ENCODE measurements at regions not wholly inside any gene's neighbourhood (a gene's known extent, or its start where the extent isn't known, plus 50 kb on each side); places are given as distances from the start of the nearest gene placed in this dataset.

DNA sequence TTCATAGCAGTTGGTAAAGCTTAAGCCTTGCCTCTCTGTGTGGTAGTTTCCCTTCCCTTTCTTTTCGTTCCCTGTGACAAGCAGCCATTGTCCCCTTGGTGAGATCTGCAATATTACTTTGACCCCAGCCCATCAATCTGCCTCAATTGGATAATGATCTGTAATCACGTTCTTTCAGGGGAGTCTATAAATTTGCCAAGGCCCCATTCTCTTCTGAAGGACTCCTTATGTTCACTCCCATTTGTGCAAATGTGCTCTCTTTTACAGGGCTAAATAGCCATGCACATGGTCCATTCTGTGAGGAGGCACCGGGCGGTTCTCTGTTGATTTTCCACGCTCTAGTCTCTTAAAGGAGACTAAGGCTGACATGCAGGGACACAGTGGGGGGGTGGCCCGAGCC, 660.4 kb upstream of the SLC35B3 start:
- H3K79me2 ChIP-seq (ENCODE audit: insufficient read depth, low read length) = no peaks in the 10 kb centered on the region
- H3K27ac ChIP-seq (ENCODE audit: low read depth, low read length) = no peak overlapping the region
- no peak overlapping the region for H3K4me3 ChIP-seq (ENCODE audit: insufficient read depth, low read depth, low read length)
- no peaks in the 10 kb centered on the region for H3K27me3 ChIP-seq (ENCODE audit: insufficient read depth, low read length)
- Mint-ChIP-seq H3K9me3 (ENCODE audit: unreplicated experiment) (no peaks in the 10 kb centered on the region), H3K36me3 (ENCODE audit: low read depth, unreplicated experiment) (no peaks in the 10 kb centered on the region), H3K27me3 (ENCODE audit: low read depth, unreplicated experiment) (peaks cover 1% of the 10 kb centered on the region), H3K4me1 (ENCODE audit: low read depth, unreplicated experiment) (no peaks in the 10 kb centered on the region), H3K27ac (ENCODE audit: unreplicated experiment) (no peak overlapping the region), H3K4me3 (ENCODE audit: unreplicated experiment) (no peak overlapping the region)
- H3K4me1 ChIP-seq (ENCODE audit: insufficient read depth, low read length) = no peaks in the 10 kb centered on the region
- H3K9ac ChIP-seq (ENCODE audit: low read length) = no peak overlapping the region
- DNase-seq (ENCODE audit: low read depth) (no peak), FAIRE-seq (no peak)
- no peaks in the 10 kb centered on the region for H4K20me1 ChIP-seq (ENCODE audit: insufficient read depth, low read length)
- no peaks in the 10 kb centered on the region for H3K9me3 ChIP-seq (ENCODE audit: insufficient read depth, low read depth, low read length)
- no peak overlapping the region for H3K4me2 ChIP-seq (ENCODE audit: low read length)
- H2AFZ ChIP-seq (ENCODE audit: low read depth, low read length) = no peak overlapping the region
- no peaks in the 10 kb centered on the region for H3K36me3 ChIP-seq (ENCODE audit: insufficient read depth, low read length)
- no peak for TF ChIP-seq EZH2 (IDR thresholded peaks at IDR 0.05; ENCODE audit: insufficient read depth, low read length)
- TF ChIP-seq CTCF (IDR thresholded peaks at IDR 0.05; ENCODE audit: insufficient read depth, low read depth, low read length) = no peak

DNA sequence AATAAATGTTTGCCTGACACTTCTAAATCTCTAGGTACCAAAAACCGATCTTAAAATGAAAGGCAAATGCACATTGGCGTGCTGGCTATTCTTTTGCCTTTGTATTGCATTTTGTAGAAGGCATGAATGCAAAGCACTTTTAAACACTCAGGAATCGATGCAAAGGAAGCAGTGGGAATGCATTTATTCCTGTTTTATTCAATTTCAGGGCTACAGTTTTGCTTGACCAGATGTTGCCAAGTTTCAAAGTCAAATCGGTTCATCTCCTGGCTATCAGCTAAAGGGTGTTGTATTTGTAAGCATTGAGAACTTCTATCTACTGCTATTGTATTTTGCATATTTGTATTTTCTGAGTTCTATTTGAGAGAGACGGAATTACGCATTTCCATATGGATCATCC, 659.8 kb upstream of the SLC35B3 start:
- no peak overlapping the region for H3K4me2 ChIP-seq (ENCODE audit: low read length)
- no peak for DNase-seq (ENCODE audit: low read depth)
- H3K4me1 Mint-ChIP-seq (ENCODE audit: low read depth, unreplicated experiment) = no peaks in the 10 kb centered on the region
- H3K4me3 Mint-ChIP-seq (ENCODE audit: unreplicated experiment) = no peak overlapping the region
- H3K9me3 Mint-ChIP-seq (ENCODE audit: unreplicated experiment) = no peaks in the 10 kb centered on the region
- H2AFZ ChIP-seq (ENCODE audit: low read depth, low read length) = no peak overlapping the region
- H3K36me3 ChIP-seq (ENCODE audit: insufficient read depth, low read length) = no peaks in the 10 kb centered on the region
- no peaks in the 10 kb centered on the region for H4K20me1 ChIP-seq (ENCODE audit: insufficient read depth, low read length)
- H3K36me3 Mint-ChIP-seq (ENCODE audit: low read depth, unreplicated experiment) = no peaks in the 10 kb centered on the region
- H3K27ac Mint-ChIP-seq (ENCODE audit: unreplicated experiment) = no peak overlapping the region
- H3K4me1 ChIP-seq (ENCODE audit: insufficient read depth, low read length) = no peaks in the 10 kb centered on the region
- no peaks in the 10 kb centered on the region for H3K27me3 ChIP-seq (ENCODE audit: insufficient read depth, low read length)
- FAIRE-seq = no peak
- H3K4me3 ChIP-seq (ENCODE audit: insufficient read depth, low read depth, low read length) = no peak overlapping the region
- H3K9me3 ChIP-seq (ENCODE audit: insufficient read depth, low read depth, low read length) = no peaks in the 10 kb centered on the region
- H3K27me3 Mint-ChIP-seq (ENCODE audit: low read depth, unreplicated experiment) = peaks cover 1% of the 10 kb centered on the region
- no peak overlapping the region for H3K9ac ChIP-seq (ENCODE audit: low read length)
- H3K27ac ChIP-seq (ENCODE audit: low read depth, low read length) = no peak overlapping the region
- TF ChIP-seq EZH2 (IDR thresholded peaks at IDR 0.05; ENCODE audit: insufficient read depth, low read length) (no peak), CTCF (IDR thresholded peaks at IDR 0.05; ENCODE audit: insufficient read depth, low read depth, low read length) (no peak)
- no peaks in the 10 kb centered on the region for H3K79me2 ChIP-seq (ENCODE audit: insufficient read depth, low read length)

DNA sequence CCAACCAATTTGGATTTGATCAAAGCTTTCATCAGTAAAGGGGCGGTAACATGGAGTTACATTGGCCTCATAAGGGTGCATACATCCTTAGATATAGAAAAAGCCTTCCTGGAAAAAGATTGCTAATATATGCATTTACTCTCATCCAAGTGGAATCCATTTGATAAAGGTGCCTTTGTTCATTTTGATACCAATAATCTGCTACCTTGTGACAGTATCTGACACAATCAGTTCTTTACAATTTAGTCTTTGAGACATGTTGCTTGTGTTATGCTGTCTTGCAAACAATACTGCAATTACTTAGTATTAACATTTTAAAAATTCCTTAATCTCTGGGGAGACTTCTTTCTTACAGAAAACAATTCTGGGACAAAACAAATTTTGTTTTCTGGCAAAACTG, 654.4 kb upstream of the SLC35B3 start:
- H3K27me3 Mint-ChIP-seq (ENCODE audit: low read depth, unreplicated experiment) = peaks cover 1% of the 10 kb centered on the region
- no peaks in the 10 kb centered on the region for H3K9me3 Mint-ChIP-seq (ENCODE audit: unreplicated experiment)
- no peak overlapping the region for H3K4me3 Mint-ChIP-seq (ENCODE audit: unreplicated experiment)
- Histone ChIP-seq H3K4me1 (ENCODE audit: insufficient read depth, low read length) (no peaks in the 10 kb centered on the region), H3K9ac (ENCODE audit: low read length) (no peak overlapping the region), H2AFZ (ENCODE audit: low read depth, low read length) (no peak overlapping the region), H3K4me3 (ENCODE audit: insufficient read depth, low read depth, low read length) (no peak overlapping the region), H3K36me3 (ENCODE audit: insufficient read depth, low read length) (no peaks in the 10 kb centered on the region), H3K27ac (ENCODE audit: low read depth, low read length) (no peak overlapping the region), H3K27me3 (ENCODE audit: insufficient read depth, low read length) (no peaks in the 10 kb centered on the region), H3K9me3 (ENCODE audit: insufficient read depth, low read depth, low read length) (no peaks in the 10 kb centered on the region), H4K20me1 (ENCODE audit: insufficient read depth, low read length) (no peaks in the 10 kb centered on the region), H3K79me2 (ENCODE audit: insufficient read depth, low read length) (no peaks in the 10 kb centered on the region), H3K4me2 (ENCODE audit: low read length) (no peak overlapping the region)
- no peaks in the 10 kb centered on the region for H3K36me3 Mint-ChIP-seq (ENCODE audit: low read depth, unreplicated experiment)
- no peaks in the 10 kb centered on the region for H3K4me1 Mint-ChIP-seq (ENCODE audit: low read depth, unreplicated experiment)
- TF ChIP-seq CTCF (IDR thresholded peaks at IDR 0.05; ENCODE audit: insufficient read depth, low read depth, low read length) (no peak), EZH2 (IDR thresholded peaks at IDR 0.05; ENCODE audit: insufficient read depth, low read length) (no peak)
- no peak overlapping the region for H3K27ac Mint-ChIP-seq (ENCODE audit: unreplicated experiment)
- FAIRE-seq (no peak), DNase-seq (ENCODE audit: low read depth) (no peak)
